Tibial nerve (tissue), 3 donors: ENCODE measurements at regions not wholly inside any gene's neighbourhood (a gene's known extent, or its start where the extent isn't known, plus 50 kb on each side); places are given as distances from the start of the nearest gene placed in this dataset.

Experiments
- POLR2A ChIP-seq, 2 donors: fragments of 450-650 bp; IDR thresholded peaks; one replicate each; pipeline ENCODE4 v1.6.1; 2017; ENCODE audit warnings: antibody characterized with exemption in 2 of 2, mild to moderate bottlenecking in 2 of 2, moderate library complexity in 2 of 2
- TF ChIP-seq, protein P1 (sequence below), 5 experiments: fragments of 200-600 bp in 3 of 5; fragments of 450-650 bp in 2 of 5; sonication (generic) in 3 of 5; IDR thresholded peaks; one replicate each; pipeline ENCODE4 v1.5.1; 2016 to 2019; ENCODE audit warnings: antibody characterized with exemption in 5 of 5, mild to moderate bottlenecking in 3 of 5, moderate library complexity in 2 of 5

DNA sequence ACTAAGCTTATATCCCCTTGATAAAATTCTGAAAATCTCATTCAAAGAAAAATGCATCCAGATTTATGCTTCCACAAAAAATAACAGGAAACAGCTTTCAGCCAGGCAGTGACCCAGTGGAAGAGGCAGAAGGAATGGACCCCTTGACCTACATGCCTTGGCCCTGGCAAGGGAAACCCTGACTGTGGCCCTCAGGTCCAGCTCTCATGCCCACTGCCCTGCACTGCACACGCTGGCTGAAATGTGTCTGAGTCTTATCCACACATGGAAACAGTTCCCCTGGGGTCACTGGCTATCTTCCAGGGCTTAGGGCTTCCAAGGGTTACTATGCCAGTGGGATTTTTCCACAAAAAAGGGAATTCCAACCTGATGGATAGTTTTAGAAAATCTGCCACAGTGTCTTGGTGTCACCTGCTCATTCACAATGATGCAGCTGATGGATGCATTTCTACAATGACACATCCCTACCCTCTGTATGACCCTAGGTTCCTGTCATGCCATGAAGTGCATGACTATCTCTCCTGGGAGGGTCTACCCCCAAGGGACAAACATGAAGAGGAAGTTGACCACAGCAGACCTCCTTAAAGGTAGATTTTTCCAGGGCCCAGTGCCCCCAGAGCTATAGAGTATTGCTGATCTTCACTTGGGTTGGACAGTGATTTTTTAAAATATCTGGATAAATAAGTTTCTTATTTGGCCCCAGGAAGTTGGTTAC is 121.9 kb upstream of the CD93 start:
- TF ChIP-seq, protein P1, sequence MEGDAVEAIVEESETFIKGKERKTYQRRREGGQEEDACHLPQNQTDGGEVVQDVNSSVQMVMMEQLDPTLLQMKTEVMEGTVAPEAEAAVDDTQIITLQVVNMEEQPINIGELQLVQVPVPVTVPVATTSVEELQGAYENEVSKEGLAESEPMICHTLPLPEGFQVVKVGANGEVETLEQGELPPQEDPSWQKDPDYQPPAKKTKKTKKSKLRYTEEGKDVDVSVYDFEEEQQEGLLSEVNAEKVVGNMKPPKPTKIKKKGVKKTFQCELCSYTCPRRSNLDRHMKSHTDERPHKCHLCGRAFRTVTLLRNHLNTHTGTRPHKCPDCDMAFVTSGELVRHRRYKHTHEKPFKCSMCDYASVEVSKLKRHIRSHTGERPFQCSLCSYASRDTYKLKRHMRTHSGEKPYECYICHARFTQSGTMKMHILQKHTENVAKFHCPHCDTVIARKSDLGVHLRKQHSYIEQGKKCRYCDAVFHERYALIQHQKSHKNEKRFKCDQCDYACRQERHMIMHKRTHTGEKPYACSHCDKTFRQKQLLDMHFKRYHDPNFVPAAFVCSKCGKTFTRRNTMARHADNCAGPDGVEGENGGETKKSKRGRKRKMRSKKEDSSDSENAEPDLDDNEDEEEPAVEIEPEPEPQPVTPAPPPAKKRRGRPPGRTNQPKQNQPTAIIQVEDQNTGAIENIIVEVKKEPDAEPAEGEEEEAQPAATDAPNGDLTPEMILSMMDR (IDR thresholded peaks at IDR 0.05): no peak
- no peak for TF ChIP-seq POLR2A (IDR thresholded peaks at IDR 0.05)
